ENCODE measurements at regions not wholly inside any gene's neighbourhood (a gene's known extent, or its start where the extent isn't known, plus 50 kb on each side); places are given as distances from the start of the nearest gene placed in this dataset.
"Not testable (repeated sequence)": the region's sequence is repeated elsewhere in the genome, so short reads cannot be mapped to it uniquely, and the experiment has no call there.

GRCh38 chr2:42998721-42999120 lies 206.3 kb upstream of the HAAO start:
- Histone ChIP-seq H3K27me3 (ENCODE audit: control insufficient read depth, insufficient read depth, low read length) (no peaks in the 10 kb centered on the region), H3K4me3 (ENCODE audit: low read depth, low read length) (no peak overlapping the region), H3K9me3 (ENCODE audit: control insufficient read depth, low read length) (no peaks in the 10 kb centered on the region), H3K79me2 (no peaks in the 10 kb centered on the region), H2AFZ (no peak overlapping the region), H3K9ac (no peak overlapping the region), H3K4me2 (ENCODE audit: low read length) (no peak overlapping the region), H3K36me3 (ENCODE audit: control insufficient read depth, insufficient read depth, low read length) (no peaks in the 10 kb centered on the region), H3K27ac (no peak overlapping the region), H3K4me1 (no peaks in the 10 kb centered on the region)
- no peak for TF ChIP-seq CTCF (IDR thresholded peaks at IDR 0.05)

GRCh38 chr2:42996528-42996927 lies 204.1 kb upstream of the HAAO start:
- TF ChIP-seq CTCF (IDR thresholded peaks at IDR 0.05): no peak
- Histone ChIP-seq H3K27me3 (ENCODE audit: control insufficient read depth, insufficient read depth, low read length) (no peaks in the 10 kb centered on the region), H3K9me3 (ENCODE audit: control insufficient read depth, low read length) (no peaks in the 10 kb centered on the region), H3K27ac (no peak overlapping the region), H3K4me3 (ENCODE audit: low read depth, low read length) (no peak overlapping the region), H3K9ac (no peak overlapping the region), H3K4me2 (ENCODE audit: low read length) (no peak overlapping the region), H3K79me2 (no peaks in the 10 kb centered on the region), H3K36me3 (ENCODE audit: control insufficient read depth, insufficient read depth, low read length) (no peaks in the 10 kb centered on the region), H2AFZ (no peak overlapping the region), H3K4me1 (no peaks in the 10 kb centered on the region)

- no peak overlapping the region for H2AFZ ChIP-seq
- H3K9ac ChIP-seq: no peak overlapping the region
- no peaks in the 10 kb centered on the region for H3K4me1 ChIP-seq
- H3K79me2 ChIP-seq: no peaks in the 10 kb centered on the region
- no peak overlapping the region for H3K4me2 ChIP-seq (ENCODE audit: low read length)
- no peaks in the 10 kb centered on the region for H3K36me3 ChIP-seq (ENCODE audit: control insufficient read depth, insufficient read depth, low read length)
- H3K27ac ChIP-seq: no peak overlapping the region
- H3K9me3 ChIP-seq (ENCODE audit: control insufficient read depth, low read length): no peaks in the 10 kb centered on the region
- no peak for TF ChIP-seq CTCF (IDR thresholded peaks at IDR 0.05)
- H3K4me3 ChIP-seq (ENCODE audit: low read depth, low read length): no peak overlapping the region
- H3K27me3 ChIP-seq (ENCODE audit: control insufficient read depth, insufficient read depth, low read length): no peaks in the 10 kb centered on the region
Measured at GRCh38 chr2:42995752-42996422, 203.5 kb upstream of the HAAO start.

GRCh38 chr2:42989283-42990081 lies 197.1 kb upstream of the HAAO start:
- not testable (repeated sequence) for H3K27ac ChIP-seq; H3K4me2 ChIP-seq (ENCODE audit: low read length); H2AFZ ChIP-seq; H3K27me3 ChIP-seq (ENCODE audit: control insufficient read depth, insufficient read depth, low read length); H3K9ac ChIP-seq; H3K9me3 ChIP-seq (ENCODE audit: control insufficient read depth, low read length); H3K36me3 ChIP-seq (ENCODE audit: control insufficient read depth, insufficient read depth, low read length); H3K4me3 ChIP-seq (ENCODE audit: low read depth, low read length); H3K79me2 ChIP-seq; H3K4me1 ChIP-seq

GRCh38 chr2:42988055-42988454 lies 195.7 kb upstream of the HAAO start:
- H3K36me3 ChIP-seq (ENCODE audit: control insufficient read depth, insufficient read depth, low read length); H3K9me3 ChIP-seq (ENCODE audit: control insufficient read depth, low read length); H2AFZ ChIP-seq; H3K27me3 ChIP-seq (ENCODE audit: control insufficient read depth, insufficient read depth, low read length); H3K4me2 ChIP-seq (ENCODE audit: low read length); H3K27ac ChIP-seq; H3K79me2 ChIP-seq; H3K9ac ChIP-seq; H3K4me3 ChIP-seq (ENCODE audit: low read depth, low read length); H3K4me1 ChIP-seq: not testable (repeated sequence)

Measured in parathyroid adenoma (tissue), 2 donors.